GM21529 (cell line): ENCODE measurements at regions not wholly inside any gene's neighbourhood (a gene's known extent, or its start where the extent isn't known, plus 50 kb on each side); places are given as distances from the start of the nearest gene placed in this dataset.
"Not testable (repeated sequence)": the region's sequence is repeated elsewhere in the genome, so short reads cannot be mapped to it uniquely, and the experiment has no call there.

Experiments used
- ATAC-seq: cut with Tn5 transposase; IDR thresholded peaks from one replicate; pipeline ENCODE4 v1.9.1; 2021; ENCODE audit not compliant: unreplicated experiment

DNA sequence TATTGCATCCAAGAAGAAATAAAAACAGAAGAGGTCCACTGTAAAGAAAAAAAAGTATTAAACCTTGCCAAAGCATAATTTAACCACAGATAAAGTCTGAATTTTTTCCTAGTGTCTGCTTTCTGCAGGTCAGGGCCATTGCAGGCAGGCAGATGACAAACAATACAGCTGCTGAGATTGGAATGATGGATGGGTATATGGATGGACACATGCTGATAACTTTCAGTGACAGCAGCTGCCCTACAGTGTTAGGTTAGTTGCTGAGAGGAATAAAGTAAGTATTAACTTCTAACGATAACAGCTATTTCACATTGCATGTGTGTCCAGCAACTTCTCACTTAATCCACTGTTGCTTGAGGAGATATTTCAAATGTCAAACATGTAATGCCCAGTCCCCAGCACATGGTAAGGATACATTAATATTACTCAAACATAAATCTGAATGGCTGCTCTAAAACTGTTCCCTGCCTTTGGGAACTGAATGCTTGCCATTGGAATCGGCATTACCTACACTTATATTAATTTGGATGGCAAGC is 515.3 kb downstream of the RMST start:
- ATAC-seq, result no peak

DNA sequence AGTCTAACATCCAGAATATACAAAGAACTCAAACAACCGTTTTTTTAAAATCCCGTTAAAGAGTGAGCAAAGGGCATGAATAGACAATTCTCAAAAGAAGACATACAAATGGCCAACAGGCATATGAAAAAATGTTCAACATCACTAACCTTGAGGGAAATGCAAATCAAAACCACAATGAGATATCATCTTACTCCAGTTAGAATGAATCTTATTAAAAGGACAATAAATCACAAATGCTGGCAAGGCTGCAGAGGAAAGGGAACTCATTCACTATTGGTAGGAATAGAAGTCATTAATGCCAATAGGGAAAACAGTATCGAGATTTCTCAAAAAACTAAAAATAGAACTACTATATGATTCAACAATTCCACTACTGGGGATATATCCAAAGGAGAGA is 520.1 kb downstream of the RMST start:
- no peak for ATAC-seq

- no peak for ATAC-seq
Observed at GRCh38 chr12:97983796-97984195, 521.2 kb downstream of the RMST start.

DNA sequence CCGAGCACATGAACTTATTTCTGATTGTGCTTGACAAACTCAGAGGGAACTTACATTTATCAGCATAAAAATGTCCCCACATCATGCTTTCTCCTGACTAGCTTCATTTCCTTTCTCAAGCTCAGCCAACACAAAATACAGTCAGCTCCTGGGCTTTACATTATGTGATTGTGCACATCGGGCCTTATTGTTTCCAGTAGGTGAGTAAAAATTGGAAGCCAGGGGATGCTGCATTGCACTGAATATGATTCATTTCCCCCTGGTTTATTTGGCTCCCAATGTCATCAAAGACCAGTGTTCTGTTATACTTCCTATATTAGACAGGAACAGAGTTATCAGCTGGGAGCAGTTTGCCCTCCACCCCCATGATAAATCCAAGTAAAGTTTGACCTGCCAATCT is 521.8 kb downstream of the RMST start:
- ATAC-seq, result no peak

GRCh38 chr12:97984974-97985580 is 522.5 kb downstream of the RMST start:
- ATAC-seq, result no peak

GRCh38 chr12:97985834-97986233 is 523.2 kb downstream of the RMST start:
- ATAC-seq, result no peak

GRCh38 chr12:97988588-97988987 is 526.0 kb downstream of the RMST start:
- not testable (repeated sequence) for ATAC-seq

GRCh38 chr12:97989366-97989940 is 525.9 kb upstream of the TMPO start:
- ATAC-seq, result no peak

GRCh38 chr12:97994746-97995484 is 520.5 kb upstream of the TMPO start:
- ATAC-seq, result no peak

DNA sequence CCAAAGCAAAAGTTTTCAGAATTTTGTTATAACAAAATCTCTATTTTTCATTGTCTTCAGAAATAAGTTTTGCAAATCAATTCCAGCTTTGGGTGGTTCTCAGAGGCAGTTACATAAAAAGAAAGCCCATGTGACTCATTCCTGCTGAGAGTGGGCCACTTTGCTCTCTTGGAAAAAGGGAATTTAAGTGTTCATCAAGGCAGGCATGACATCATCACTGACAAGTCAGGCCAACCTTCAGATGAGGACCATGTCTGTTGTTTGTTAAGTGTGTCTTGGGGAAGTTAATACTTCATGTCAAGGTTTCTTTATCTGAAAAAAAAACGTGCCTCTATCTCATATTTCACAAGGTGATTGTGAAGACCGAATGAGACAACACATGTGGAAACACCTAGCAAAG is 519.8 kb upstream of the TMPO start:
- ATAC-seq, result no peak

DNA sequence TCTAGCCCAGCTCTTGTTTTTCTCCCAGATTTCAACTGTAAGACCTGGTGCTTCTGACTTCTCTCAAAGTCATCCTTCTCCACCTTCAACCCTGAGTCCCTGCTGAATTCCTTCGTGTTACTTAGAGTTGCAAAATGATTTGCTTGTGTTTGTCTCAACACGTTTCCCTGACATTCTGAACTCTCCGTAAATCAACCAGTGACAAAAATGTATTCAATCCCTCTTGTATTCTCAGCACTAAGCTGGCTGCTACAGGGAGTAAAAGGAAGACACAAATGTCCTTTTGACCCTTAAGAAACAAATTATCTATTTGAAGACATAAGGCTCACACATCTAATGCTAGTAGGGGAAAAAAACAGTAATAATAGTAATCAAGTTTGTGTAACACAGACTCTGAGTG is 514.0 kb upstream of the TMPO start:
- no peak for ATAC-seq

DNA sequence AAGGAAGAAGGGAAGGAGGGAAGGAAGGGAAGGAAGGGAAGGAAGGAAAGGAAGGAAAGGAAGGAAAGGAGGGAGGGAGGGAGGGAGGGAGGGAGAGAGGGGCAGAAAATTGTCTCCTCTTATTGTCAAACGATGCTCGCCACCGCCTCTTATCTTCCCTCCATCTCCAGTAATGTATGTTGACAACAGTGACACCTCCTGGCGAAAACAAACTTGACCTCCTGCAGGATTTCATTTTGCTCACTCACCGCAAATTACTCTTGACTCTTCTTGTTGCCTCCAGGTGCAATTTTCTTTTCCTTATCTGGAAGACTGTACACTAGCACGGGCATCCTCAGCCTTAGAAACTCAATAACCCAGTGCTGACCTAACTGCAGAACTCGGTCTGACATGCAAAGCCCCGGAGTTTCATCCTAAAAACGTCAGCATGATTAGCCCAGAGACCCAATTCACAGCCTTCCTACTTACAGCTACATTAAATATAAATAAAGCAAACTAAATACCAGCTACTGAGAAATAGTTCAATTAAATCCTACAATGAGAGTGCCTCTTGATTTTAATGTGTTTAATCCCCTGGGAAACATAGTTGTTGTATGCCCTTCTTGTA is 512.4 kb upstream of the TMPO start:
- no peak for ATAC-seq

DNA sequence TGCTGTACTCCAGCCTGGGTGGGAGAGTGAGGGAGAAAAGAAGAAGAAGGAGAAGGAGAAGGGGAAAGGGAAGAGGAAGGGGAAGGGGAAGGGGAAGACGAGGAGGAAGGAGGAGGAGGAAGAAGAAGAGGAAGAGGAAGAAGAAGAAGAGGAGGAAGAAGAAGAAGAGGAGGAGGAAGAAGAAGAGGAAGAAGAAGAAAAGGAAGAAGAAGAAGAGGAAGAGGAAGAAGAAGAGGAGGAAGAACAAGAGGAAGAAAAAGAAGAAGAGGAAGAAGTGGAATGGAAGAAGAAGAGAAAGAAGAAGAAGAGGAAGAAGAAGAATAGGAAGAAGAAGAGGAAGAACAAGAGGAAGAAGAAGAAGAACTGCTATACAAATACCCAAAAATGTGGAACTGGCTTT is 507.4 kb upstream of the TMPO start:
- no peak for ATAC-seq

- no peak for ATAC-seq
Observed at GRCh38 chr12:98013560-98013959, 501.8 kb upstream of the TMPO start.

DNA sequence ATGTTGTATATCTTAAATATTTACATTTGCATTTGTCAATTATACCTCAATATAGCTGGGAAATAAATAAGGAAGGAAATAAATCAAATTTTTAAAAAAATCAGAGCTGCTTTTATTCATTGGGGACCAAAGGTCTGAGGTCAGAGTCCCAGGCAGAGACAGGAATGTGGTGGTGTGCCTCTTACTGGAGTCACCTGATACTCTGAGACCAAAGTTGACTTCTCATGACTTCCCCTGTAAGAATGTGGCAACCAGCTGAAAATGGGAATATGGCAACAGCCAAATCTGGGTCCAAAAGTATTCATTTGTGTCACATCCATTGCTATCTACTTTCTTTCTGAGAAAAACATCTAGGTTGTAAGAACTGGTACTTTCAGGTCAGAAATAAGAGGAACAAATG is 496.6 kb upstream of the TMPO start:
- ATAC-seq, result no peak

DNA sequence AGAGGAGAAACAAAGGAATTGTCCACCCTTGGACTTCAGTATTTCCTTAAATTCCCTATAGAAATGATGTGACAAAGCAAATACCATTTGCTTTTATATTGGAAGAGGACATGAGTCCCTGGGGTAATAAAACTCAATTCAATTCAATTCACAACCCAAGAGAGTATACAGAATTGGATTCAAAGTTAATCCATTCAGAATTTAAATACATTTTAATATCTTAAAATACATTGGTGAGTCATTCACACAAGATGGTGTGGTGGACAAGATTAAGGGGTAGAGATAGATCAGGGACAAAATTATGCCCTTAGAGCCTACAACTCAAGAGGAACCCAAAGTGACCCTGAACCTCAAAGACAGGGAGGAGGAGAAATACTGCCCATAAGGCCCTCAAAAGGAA is 495.0 kb upstream of the TMPO start:
- no peak for ATAC-seq

GRCh38 chr12:98022961-98023360 is 492.4 kb upstream of the TMPO start:
- no peak for ATAC-seq

- no peak for ATAC-seq
Observed at GRCh38 chr12:98037401-98038140, 477.8 kb upstream of the TMPO start.

DNA sequence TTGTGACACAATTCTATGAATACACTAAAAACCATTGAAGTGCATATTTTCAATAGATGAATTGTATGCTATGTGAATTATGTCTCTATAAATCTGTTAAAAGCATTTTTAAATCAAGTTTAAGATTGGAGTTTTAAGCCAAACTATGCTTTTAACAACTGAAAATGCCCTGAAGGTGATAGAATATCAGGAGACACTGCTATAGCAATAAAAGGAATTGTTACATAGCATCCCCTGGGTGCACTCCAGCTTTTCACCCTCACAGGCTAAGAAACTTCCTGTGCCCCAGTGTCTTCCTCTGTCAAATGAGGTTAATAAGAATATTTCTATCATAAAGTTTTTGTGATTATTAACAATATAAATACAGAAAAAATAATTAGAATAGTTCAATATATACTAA is 472.7 kb upstream of the TMPO start:
- ATAC-seq, result no peak

DNA sequence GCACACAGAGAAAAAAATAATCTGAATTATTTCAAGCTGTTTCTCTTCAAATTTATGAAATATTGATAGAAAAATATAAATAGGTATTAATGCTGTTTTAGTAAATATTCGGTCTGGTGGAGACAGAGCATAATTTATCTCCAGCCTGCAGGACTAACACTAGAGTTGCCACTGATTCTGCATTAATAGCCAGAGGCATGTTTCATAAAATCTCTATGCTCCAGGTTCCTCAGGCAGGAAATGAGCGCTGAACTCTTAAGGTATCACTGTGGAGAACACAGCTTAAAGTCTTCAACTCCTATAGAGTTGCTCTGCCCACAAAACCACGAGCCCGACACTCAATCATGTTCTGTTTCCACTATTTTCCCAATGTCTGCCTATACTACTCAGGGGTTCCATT is 470.0 kb upstream of the TMPO start:
- no peak for ATAC-seq

GRCh38 chr12:98048326-98048725 is 467.1 kb upstream of the TMPO start:
- no peak for ATAC-seq
